Neural cell (in vitro differentiated cells): ENCODE measurements at regions not wholly inside any gene's neighbourhood (a gene's known extent, or its start where the extent isn't known, plus 50 kb on each side); places are given as distances from the start of the nearest gene placed in this dataset.

Source experiments
- H2AFZ ChIP-seq: fragments of 200-600, 300-800 bp; sonication (generic), shearing (Covaris generic); 2 replicates; pipeline ENCODE4 v1.6.0; 2014; ENCODE audit warnings: low read depth, mild to moderate bottlenecking, antibody characterized with exemption, low read length, moderate library complexity
- H3F3A ChIP-seq: fragments of 200-600 bp; shearing (Covaris generic); 2 replicates; pipeline ENCODE4 v1.6.1; 2016; ENCODE audit warnings: mild to moderate bottlenecking, moderate library complexity, mixed read lengths, antibody characterized with exemption, low read length; ENCODE audit not compliant: insufficient read depth, poor library complexity, severe bottlenecking
- H3K27ac ChIP-seq: fragments of 200-600, 300-800 bp; sonication (generic), shearing (Covaris generic); 2 replicates; pipeline ENCODE4 v1.5.1; 2014; ENCODE audit warnings: mild to moderate bottlenecking, low read length, moderate library complexity
- H3K27me3 ChIP-seq: fragments of 300-800, 200-600 bp; sonication (generic), shearing (Covaris generic); 2 replicates; pipeline ENCODE4 v1.6.0; 2014; ENCODE audit warnings: mild to moderate bottlenecking, low read depth, low read length, moderate library complexity; ENCODE audit not compliant: insufficient read depth
- H3K36me3 ChIP-seq: fragments of 300-800, 200-600 bp; sonication (generic), shearing (Covaris generic); 2 replicates; pipeline ENCODE4 v1.5.1; 2014; ENCODE audit warnings: mild to moderate bottlenecking, antibody characterized with exemption, low read length, moderate library complexity; ENCODE audit not compliant: insufficient read depth
- H3K4me2 ChIP-seq: fragments of 300-800, 200-600 bp; sonication (generic), shearing (Covaris generic); 2 replicates; pipeline ENCODE4 v1.6.0; 2014; ENCODE audit warnings: mild to moderate bottlenecking, low read length
- H3K4me3 ChIP-seq: fragments of 300-800, 200-600 bp; sonication (generic), shearing (Covaris generic); 2 replicates; pipeline ENCODE4 v1.5.1; 2014; ENCODE audit warnings: mild to moderate bottlenecking, low read length, moderate library complexity
- H3K79me2 ChIP-seq: fragments of 200-600 bp; shearing (Covaris generic); replicated peaks from 2 replicates; pipeline ENCODE4 v1.6.0; 2014; ENCODE audit warnings: mild to moderate bottlenecking, low read length, moderate library complexity; ENCODE audit not compliant: insufficient read depth
- H3K9ac ChIP-seq: fragments of 300-800, 200-600 bp; sonication (generic), shearing (Covaris generic); 2 replicates; pipeline ENCODE4 v1.6.1; 2016; ENCODE audit warnings: mild to moderate bottlenecking, low read length, mixed read lengths
- H3K9me2 ChIP-seq: fragments of 200-600 bp; shearing (Covaris generic); 2 replicates; pipeline ENCODE4 v1.6.1; 2016; ENCODE audit warnings: mild to moderate bottlenecking, low read length, mixed read lengths; ENCODE audit not compliant: insufficient read depth
- H3K9me3 ChIP-seq: fragments of 200-600, 300-800 bp; sonication (generic), shearing (Covaris generic); 2 replicates; pipeline ENCODE4 v1.6.1; 2016; ENCODE audit warnings: mild to moderate bottlenecking, mixed run types, low read length, moderate library complexity, mixed read lengths
- H4K20me1 ChIP-seq: fragments of 200-600 bp; shearing (Covaris generic); 2 replicates; pipeline ENCODE4 v1.6.1; 2016; ENCODE audit warnings: mild to moderate bottlenecking, mixed run types; ENCODE audit not compliant: insufficient read depth
- EP300 ChIP-seq: fragments of 450-650 bp; conservative IDR thresholded peaks from 2 replicates; pipeline ENCODE4 v1.6.1; 2014; ENCODE audit warnings: antibody characterized with exemption, mild to moderate bottlenecking, moderate library complexity; ENCODE audit not compliant: poor library complexity, severe bottlenecking
- EZH2 ChIP-seq: fragments of 200-600, 300-800 bp; shearing (Covaris generic), sonication (generic); IDR thresholded peaks from 2 replicates; pipeline ENCODE4 v1.6.1; 2014; ENCODE audit warnings: antibody characterized with exemption, low read length, borderline replicate concordance, mild to moderate bottlenecking; ENCODE audit not compliant: insufficient read depth, poor library complexity, severe bottlenecking
- MXI1 ChIP-seq: fragments of 450-650 bp; conservative IDR thresholded peaks from 2 replicates; pipeline ENCODE4 v1.6.1; 2014; ENCODE audit warnings: antibody characterized with exemption, mild to moderate bottlenecking; ENCODE audit not compliant: poor library complexity, severe bottlenecking
- POLR2AphosphoS5 ChIP-seq: IDR thresholded peaks from 2 replicates; pipeline ENCODE4 v1.6.1; 2012
- RAD21 ChIP-seq: fragments of 450-650 bp; conservative IDR thresholded peaks from 2 replicates; pipeline ENCODE4 v1.6.1; 2014; ENCODE audit warnings: antibody characterized with exemption, mild to moderate bottlenecking, moderate library complexity
- REST ChIP-seq: IDR thresholded peaks from 2 replicates; pipeline ENCODE4 v1.6.1; 2012; ENCODE audit warnings: borderline replicate concordance
- SMC3 ChIP-seq: fragments of 450-650 bp; conservative IDR thresholded peaks from 2 replicates; pipeline ENCODE4 v1.6.1; 2014; ENCODE audit warnings: antibody characterized with exemption, mild to moderate bottlenecking, moderate library complexity; ENCODE audit not compliant: poor library complexity
- TAF1 ChIP-seq: IDR thresholded peaks from 2 replicates; pipeline ENCODE4 v1.6.1; 2012; ENCODE audit warnings: low read depth
- TF ChIP-seq, protein P1 (sequence below): fragments of 450-650 bp; IDR thresholded peaks from 2 replicates; pipeline ENCODE4 v1.5.1; 2014; ENCODE audit warnings: antibody characterized with exemption, mild to moderate bottlenecking, moderate library complexity; ENCODE audit not compliant: poor library complexity, severe bottlenecking

DNA sequence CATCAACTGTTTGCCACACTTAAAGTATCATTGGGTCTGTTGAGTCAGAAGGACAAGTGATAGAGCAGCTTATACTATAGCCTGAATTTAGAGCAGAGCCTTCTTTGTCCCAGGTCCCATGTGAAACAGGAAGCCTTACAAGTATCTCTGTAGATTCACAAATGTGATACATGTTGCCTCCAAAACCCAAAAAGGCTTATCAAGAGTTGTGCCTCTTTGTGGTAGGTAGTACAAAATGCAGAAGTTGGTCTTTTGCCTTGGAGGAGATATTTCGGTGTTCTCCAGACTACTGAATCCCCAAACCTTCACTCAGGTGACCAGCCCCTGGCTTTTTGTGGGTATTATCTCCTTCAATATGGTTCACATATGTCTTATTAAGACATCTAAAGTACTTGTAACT, 121.2 kb downstream of the GPCPD1 start:
- Histone ChIP-seq H3K9me2 (no peaks in the 10 kb centered on the region), H3K27me3 (no peaks in the 10 kb centered on the region)
- TF ChIP-seq POLR2AphosphoS5 (no peak), RAD21 (no peak), EP300 (no peak)

GRCh38 chr20:5488823-5489222, 122.0 kb downstream of the GPCPD1 start:
- TF ChIP-seq MXI1 (no peak), SMC3 (no peak), REST (no peak), RAD21 (no peak), POLR2AphosphoS5 (no peak), EP300 (no peak), EZH2 (no peak)
- TF ChIP-seq, protein P1, sequence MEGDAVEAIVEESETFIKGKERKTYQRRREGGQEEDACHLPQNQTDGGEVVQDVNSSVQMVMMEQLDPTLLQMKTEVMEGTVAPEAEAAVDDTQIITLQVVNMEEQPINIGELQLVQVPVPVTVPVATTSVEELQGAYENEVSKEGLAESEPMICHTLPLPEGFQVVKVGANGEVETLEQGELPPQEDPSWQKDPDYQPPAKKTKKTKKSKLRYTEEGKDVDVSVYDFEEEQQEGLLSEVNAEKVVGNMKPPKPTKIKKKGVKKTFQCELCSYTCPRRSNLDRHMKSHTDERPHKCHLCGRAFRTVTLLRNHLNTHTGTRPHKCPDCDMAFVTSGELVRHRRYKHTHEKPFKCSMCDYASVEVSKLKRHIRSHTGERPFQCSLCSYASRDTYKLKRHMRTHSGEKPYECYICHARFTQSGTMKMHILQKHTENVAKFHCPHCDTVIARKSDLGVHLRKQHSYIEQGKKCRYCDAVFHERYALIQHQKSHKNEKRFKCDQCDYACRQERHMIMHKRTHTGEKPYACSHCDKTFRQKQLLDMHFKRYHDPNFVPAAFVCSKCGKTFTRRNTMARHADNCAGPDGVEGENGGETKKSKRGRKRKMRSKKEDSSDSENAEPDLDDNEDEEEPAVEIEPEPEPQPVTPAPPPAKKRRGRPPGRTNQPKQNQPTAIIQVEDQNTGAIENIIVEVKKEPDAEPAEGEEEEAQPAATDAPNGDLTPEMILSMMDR, result no peak
- Histone ChIP-seq H2AFZ (no peak overlapping the region), H3K79me2 (no peaks in the 10 kb centered on the region), H3K9ac (no peak overlapping the region), H4K20me1 (no peaks in the 10 kb centered on the region), H3K9me2 (no peaks in the 10 kb centered on the region), H3K36me3 (no peaks in the 10 kb centered on the region), H3F3A (no peaks in the 10 kb centered on the region), H3K27me3 (no peaks in the 10 kb centered on the region), H3K4me3 (no peak overlapping the region), H3K9me3 (no peaks in the 10 kb centered on the region), H3K27ac (no peak overlapping the region), H3K4me2 (no peak overlapping the region)

More for the DNA sequence above, 121.2 kb downstream of the GPCPD1 start:
- Histone ChIP-seq H4K20me1 (no peaks in the 10 kb centered on the region), H3F3A (no peaks in the 10 kb centered on the region), H2AFZ (no peak overlapping the region), H3K36me3 (no peaks in the 10 kb centered on the region), H3K9ac (no peak overlapping the region), H3K9me3 (no peaks in the 10 kb centered on the region), H3K79me2 (no peaks in the 10 kb centered on the region), H3K4me2 (no peak overlapping the region), H3K4me3 (no peak overlapping the region), H3K27ac (no peak overlapping the region)

DNA sequence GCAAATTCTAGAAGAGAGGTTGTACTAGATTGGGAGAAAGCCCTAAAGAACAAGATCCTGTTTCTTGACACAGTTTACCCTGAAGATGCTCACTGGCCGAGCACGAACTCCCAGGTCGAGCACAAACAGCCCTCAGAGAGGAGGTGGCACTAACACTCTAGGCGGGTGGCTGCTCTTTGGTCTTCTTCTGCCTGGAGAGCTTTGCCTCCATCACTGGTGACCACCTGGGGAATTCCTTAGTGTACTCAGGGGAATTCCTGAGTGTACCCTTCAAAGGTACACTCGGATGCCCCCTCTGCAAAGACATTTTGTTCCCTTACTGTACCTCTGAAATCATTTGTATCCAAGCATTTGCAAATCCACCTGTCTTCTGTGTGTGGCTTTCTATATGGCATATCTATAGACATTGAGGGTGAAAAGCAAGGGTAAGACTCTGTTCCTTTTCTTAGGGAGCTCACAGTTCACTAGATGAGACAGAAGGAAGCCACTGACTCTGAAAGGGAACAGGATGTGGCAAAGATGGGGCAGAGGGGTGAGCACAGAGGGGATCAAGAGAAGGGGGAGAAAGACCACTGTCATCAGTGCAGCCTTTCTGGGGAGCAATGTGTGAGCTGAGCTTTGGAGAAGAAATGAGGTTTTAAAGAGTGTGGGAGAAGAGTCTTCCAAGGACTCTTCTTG, 124.3 kb downstream of the GPCPD1 start:
- Histone ChIP-seq H3K4me3 (no peak overlapping the region), H3K9me3 (no peaks in the 10 kb centered on the region), H3K27ac (no peak overlapping the region), H3K79me2 (no peaks in the 10 kb centered on the region), H3K36me3 (no peaks in the 10 kb centered on the region), H3K9ac (no peak overlapping the region), H3K4me2 (no peak overlapping the region), H3F3A (no peaks in the 10 kb centered on the region), H2AFZ (no peak overlapping the region), H3K9me2 (no peaks in the 10 kb centered on the region), H3K27me3 (no peaks in the 10 kb centered on the region), H4K20me1 (no peaks in the 10 kb centered on the region)
- no peak for TF ChIP-seq TAF1
- TF ChIP-seq RAD21, result no peak
- no peak for TF ChIP-seq EZH2
- no peak for TF ChIP-seq EP300
- no peak for TF ChIP-seq MXI1
- TF ChIP-seq, protein P1, result no peak
- TF ChIP-seq SMC3, result no peak
